Spleen (tissue), 11 donors: ENCODE measurements at regions not wholly inside any gene's neighbourhood (a gene's known extent, or its start where the extent isn't known, plus 50 kb on each side); places are given as distances from the start of the nearest gene placed in this dataset.

Source experiments
- DNase-seq: peaks from one replicate; pipeline ENCODE4 v3.0.0-alpha.2; 2020
- H3K27ac ChIP-seq, 8 donors: fragments of 200-600 bp; sonication (generic) in 7 of 8; 1 replicate in 4 of 8; 2 replicates in 4 of 8; pipeline versions ENCODE4 v1.5.0 to v1.8.0; 2016 to 2021; ENCODE audit warnings: inconsistent platforms in 4 of 8, mild to moderate bottlenecking in 4 of 8, moderate library complexity in 1 of 8
- H3K27me3 ChIP-seq, 7 donors: fragments of 200-600 bp; sonication (generic) in 6 of 7; replicated peaks in 1 of 7; 1 replicate in 4 of 7; 2 replicates in 3 of 7; pipeline versions ENCODE4 v1.5.0 to v1.8.0; 2016 to 2021; ENCODE audit warnings: inconsistent platforms in 3 of 7, mild to moderate bottlenecking in 1 of 7
- H3K36me3 ChIP-seq, 6 donors: fragments of 200-600 bp; sonication (generic) in 5 of 6; 1 replicate in 4 of 6; 2 replicates in 2 of 6; pipeline versions ENCODE4 v1.5.0 to v1.8.0; 2016 to 2021; ENCODE audit warnings: inconsistent platforms in 2 of 6
- H3K4me1 ChIP-seq, 6 donors: fragments of 200-600 bp; sonication (generic) in 5 of 6; 1 replicate in 3 of 6; 2 replicates in 3 of 6; pipeline versions ENCODE4 v1.5.0 to v1.8.0; 2016 to 2021; ENCODE audit warnings: inconsistent platforms in 3 of 6
- H3K4me3 ChIP-seq, 8 donors: fragments of 200-600 bp; sonication (generic) in 7 of 8; 1 replicate in 4 of 8; 2 replicates in 4 of 8; pipeline versions ENCODE4 v1.5.0 to v1.8.0; 2016 to 2021; ENCODE audit warnings: inconsistent platforms in 4 of 8, mild to moderate bottlenecking in 4 of 8, moderate library complexity in 2 of 8
- H3K9me3 ChIP-seq, 8 donors: fragments of 200-600 bp; sonication (generic) in 7 of 8; 1 replicate in 4 of 8; 2 replicates in 4 of 8; pipeline versions ENCODE4 v1.5.0 to v1.8.0; 2016 to 2021; ENCODE audit warnings: inconsistent platforms in 4 of 8
- CTCF ChIP-seq, 11 experiments: fragments of 200-600 bp in 7 of 11; fragments of 450-650 bp in 4 of 11; sonication (generic) in 4 of 11; IDR thresholded peaks in 8 of 11; conservative IDR thresholded peaks in 3 of 11; 1 replicate in 7 of 11; 2 replicates in 4 of 11; pipeline versions ENCODE4 v1.4.0 to v1.8.0; 2016 to 2021; ENCODE audit warnings: antibody characterized with exemption in 11 of 11, inconsistent platforms in 4 of 11, mild to moderate bottlenecking in 1 of 11
- POLR2A ChIP-seq, 3 donors: fragments of 450-650 bp; IDR thresholded peaks; one replicate each; pipeline ENCODE4 v1.5.1; 2017; ENCODE audit warnings: antibody characterized with exemption in 3 of 3, mild to moderate bottlenecking in 1 of 3
- POLR2AphosphoS5 ChIP-seq, 3 donors: sonication (generic); formaldehyde crosslinking; IDR thresholded peaks; one replicate each; pipeline ENCODE4 v1.5.1; 2017; ENCODE audit warnings: antibody characterized with exemption in 3 of 3
- WGBS, 5 donors: extraction: QIAGEN DNeasy Blood & Tissue Kit in 3 of 5; methylation state at CpG; one replicate each; pipeline versions ENCODE4 v1.1.5 to v1.1.7; 2013 to 2018; 5-methylcytosine and 5-hydroxymethylcytosine counted together
- intact Hi-C: fragments of 100-400 bp; cut with DNase I; formaldehyde crosslinking; loops from one replicate; pipeline ENCODE4 v1.15.0; 2023; ENCODE audit warnings: low total_unique reads
- donor health status: healthy with polysubstance abuse.
- donor health status: DM: no; HTN: no; CAD: no; lungs with moderate emphysema.
- donor health status: DM: no; HTN: no; CAD: no.
- donor health status: Bipolar disorder and iron deficiency.
- donor health status: healthy.
- donor health status: DM: no; HTN: no; CAD: no.
- donor health status: DM: yes; HTN: yes; CAD: no.

DNA sequence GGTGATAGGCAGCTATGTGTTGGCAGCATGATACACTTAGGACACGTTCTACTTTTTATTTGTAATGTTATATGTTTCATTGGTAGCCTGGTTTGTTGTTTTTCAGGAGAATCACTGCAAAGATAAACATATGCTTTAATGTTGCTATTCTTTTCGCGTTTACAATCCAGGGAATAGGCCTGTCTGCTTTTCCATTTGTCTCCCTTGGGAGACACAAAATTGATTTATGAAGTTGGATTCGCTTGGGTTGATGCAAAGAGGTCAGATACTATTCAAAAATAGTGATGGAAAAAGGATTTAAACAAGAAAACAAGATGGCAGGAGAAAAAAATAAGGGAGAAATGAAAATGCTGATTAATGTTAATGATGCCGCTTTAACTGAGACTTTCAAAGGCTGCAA lies 179.5 kb upstream of the SOX4 start:
- Histone ChIP-seq H3K4me1 (no peaks in the 10 kb centered on the region), H3K36me3 (no peaks in the 10 kb centered on the region), H3K4me3 (no peak overlapping the region), H3K9me3 (peaks cover 0 to 19% (median 10%) of the 10 kb centered on the region in 8 donors), H3K27me3 (no peaks in the 10 kb centered on the region), H3K27ac (no peak overlapping the region)
- WGBS, 5 donors, result 76 to 82% (median 77%) methylated on average over 5 of the region's 5 CpGs
- no peak for TF ChIP-seq POLR2AphosphoS5 (IDR thresholded peaks at IDR 0.05)
- no peak for TF ChIP-seq CTCF (IDR thresholded peaks at IDR 0.05 in 8 of 11, conservative IDR thresholded peaks at IDR 0.05 in 3 of 11)
- no peak for TF ChIP-seq POLR2A (IDR thresholded peaks at IDR 0.05)
- intact Hi-C loops, result no loop called here
- no peak for DNase-seq

DNA sequence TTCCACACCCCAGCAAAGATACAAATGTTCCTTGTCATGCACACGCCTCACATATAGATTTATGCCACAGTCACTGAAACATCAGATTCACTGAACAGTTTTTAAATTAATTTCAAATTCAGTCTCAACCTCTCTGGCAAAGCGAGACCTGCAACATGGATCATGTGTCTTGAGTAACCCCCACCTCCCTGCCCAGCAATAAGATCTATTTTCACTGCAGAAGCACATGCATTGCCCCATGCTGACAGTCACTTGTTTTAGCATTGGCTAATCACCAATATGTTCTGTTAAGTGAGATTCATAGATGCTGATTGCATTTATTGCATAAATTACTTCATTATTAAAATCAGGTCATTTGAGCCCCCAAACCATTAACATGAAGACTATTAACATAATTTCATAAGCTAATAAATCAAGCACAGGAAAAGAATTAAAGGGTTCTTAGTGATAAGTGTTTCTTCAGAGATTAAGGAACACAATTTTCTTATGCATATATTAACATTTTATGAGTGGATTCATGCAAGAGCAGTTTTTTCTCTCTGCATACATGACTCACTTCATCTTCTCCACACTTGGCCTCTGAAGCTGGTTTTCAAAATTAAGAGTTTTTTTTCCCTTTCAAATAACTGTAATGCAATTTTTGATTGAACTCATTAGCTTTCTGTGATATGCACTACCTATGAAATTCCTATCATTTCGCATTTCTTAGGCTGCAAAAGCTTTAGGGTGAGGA lies 173.2 kb upstream of the SOX4 start:
- no peak for DNase-seq
- intact Hi-C loops, result no loop called here
- Histone ChIP-seq H3K36me3 (no peaks in the 10 kb centered on the region), H3K27me3 (no peaks in the 10 kb centered on the region), H3K4me1 (no peaks in the 10 kb centered on the region), H3K27ac (no peak overlapping the region), H3K4me3 (no peak overlapping the region), H3K9me3 (no peaks in the 10 kb centered on the region)
- WGBS, 5 donors, result 76 to 92% (median 89%) methylated on average over 3 of the region's 3 CpGs
- TF ChIP-seq POLR2AphosphoS5 (IDR thresholded peaks at IDR 0.05) (no peak), POLR2A (IDR thresholded peaks at IDR 0.05) (no peak), CTCF (IDR thresholded peaks at IDR 0.05 in 8 of 11, conservative IDR thresholded peaks at IDR 0.05 in 3 of 11) (no peak)

- H3K27ac ChIP-seq, result no peak overlapping the region
- DNase-seq, result no peak
- H3K4me3 ChIP-seq, result no peak overlapping the region
- no peaks in the 10 kb centered on the region for H3K36me3 ChIP-seq
- no peaks in the 10 kb centered on the region for H3K27me3 ChIP-seq
- 86 to 95% (median 90%) methylated on average over 6 of the region's 6 CpGs for WGBS, 5 donors
- no peak for TF ChIP-seq POLR2A (IDR thresholded peaks at IDR 0.05)
- TF ChIP-seq POLR2AphosphoS5 (IDR thresholded peaks at IDR 0.05), result no peak
- no peak for TF ChIP-seq CTCF (IDR thresholded peaks at IDR 0.05 in 8 of 11, conservative IDR thresholded peaks at IDR 0.05 in 3 of 11)
- no peaks in the 10 kb centered on the region for H3K4me1 ChIP-seq
- H3K9me3 ChIP-seq, result no peaks in the 10 kb centered on the region
- intact Hi-C loops, result no loop called here
These were observed 172.6 kb upstream of the SOX4 start for GRCh38 chr6:21420926-21421325.

DNA sequence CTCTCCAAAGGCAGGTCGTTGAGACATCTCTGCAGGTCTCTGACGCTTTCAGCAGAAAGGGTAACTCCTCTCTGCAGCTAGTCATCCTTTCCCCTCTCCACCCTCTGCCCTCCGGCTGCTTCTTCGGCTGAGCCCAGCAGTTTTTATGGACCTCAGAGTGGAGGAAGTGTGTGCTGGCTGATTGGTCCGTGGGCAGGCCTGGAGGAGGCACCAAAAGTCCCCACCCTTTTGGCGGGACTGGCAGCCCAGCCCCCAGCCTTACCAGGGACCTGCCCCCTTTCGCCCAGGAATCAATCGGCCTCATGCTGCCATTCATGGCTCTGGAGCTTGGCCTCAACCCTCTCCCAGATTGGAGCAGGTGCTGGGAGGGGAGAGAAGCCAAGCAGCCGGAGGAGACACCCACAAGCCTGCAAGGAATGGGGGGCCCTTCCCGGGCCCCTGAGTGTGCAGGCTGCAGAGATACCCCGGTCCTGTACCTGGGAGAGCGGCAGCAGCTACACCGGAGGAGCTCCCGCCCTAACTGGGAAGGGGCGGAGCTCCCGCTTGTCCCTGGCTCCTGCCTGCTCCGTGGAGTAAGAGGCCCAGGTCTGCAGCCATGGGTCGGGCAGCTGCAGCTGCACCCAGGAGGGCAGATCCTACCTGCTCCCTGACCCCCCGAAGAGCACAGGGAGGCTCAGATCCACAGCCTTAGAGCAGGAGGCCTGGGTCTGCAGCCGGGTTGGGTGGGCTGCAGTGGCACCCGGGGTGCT lies 170.3 kb upstream of the SOX4 start:
- Histone ChIP-seq H3K27me3 (no peaks in the 10 kb centered on the region), H3K4me3 (no peak overlapping the region), H3K36me3 (no peaks in the 10 kb centered on the region), H3K4me1 (no peaks in the 10 kb centered on the region), H3K27ac (no peak overlapping the region), H3K9me3 (peaks cover 0 to 4% (median 0%) of the 10 kb centered on the region in 8 donors)
- no peak for DNase-seq
- intact Hi-C loops, result no loop called here
- 83 to 92% (median 90%) methylated on average over 11 to 21 of the region's 21 CpGs for WGBS, 5 donors
- TF ChIP-seq POLR2A (IDR thresholded peaks at IDR 0.05), result no peak
- TF ChIP-seq POLR2AphosphoS5 (IDR thresholded peaks at IDR 0.05), result no peak
